ENCODE measurements at regions not wholly inside any gene's neighbourhood (a gene's known extent, or its start where the extent isn't known, plus 50 kb on each side); places are given as distances from the start of the nearest gene placed in this dataset.
"Not testable (repeated sequence)": the region's sequence is repeated elsewhere in the genome, so short reads cannot be mapped to it uniquely, and the experiment has no call there.

GRCh38 chrX:115402299-115402698 is 112.8 kb downstream of the LUZP4 start:
- no peak for DNase-seq (ENCODE audit: low read depth)

GRCh38 chrX:115408771-115409400 is 119.4 kb downstream of the LUZP4 start:
- DNase-seq (ENCODE audit: low read depth), result no peak

- no peak for DNase-seq (ENCODE audit: low read depth)
These were observed 120.0 kb downstream of the LUZP4 start for GRCh38 chrX:115409551-115409950.

- DNase-seq (ENCODE audit: low read depth), result peak; percentile 62
These were observed 121.4 kb downstream of the LUZP4 start for GRCh38 chrX:115410731-115411428.

- DNase-seq (ENCODE audit: low read depth), result peak; percentile 77
These were observed 123.8 kb downstream of the LUZP4 start for GRCh38 chrX:115413246-115413878.

GRCh38 chrX:115419069-115419468 is 129.6 kb downstream of the LUZP4 start:
- DNase-seq (ENCODE audit: low read depth), result no peak

- no peak for DNase-seq (ENCODE audit: low read depth)
These were observed 133.6 kb downstream of the LUZP4 start for GRCh38 chrX:115423086-115423485.

- DNase-seq (ENCODE audit: low read depth), result no peak
These were observed 135.6 kb upstream of the PLS3 start for GRCh38 chrX:115425359-115425758.

GRCh38 chrX:115427861-115428410 is 133.0 kb upstream of the PLS3 start:
- no peak for DNase-seq (ENCODE audit: low read depth)

GRCh38 chrX:115434834-115435233 is 126.1 kb upstream of the PLS3 start:
- not testable (repeated sequence) for DNase-seq (ENCODE audit: low read depth)

GRCh38 chrX:115437841-115438595 is 123.0 kb upstream of the PLS3 start:
- no peak for DNase-seq (ENCODE audit: low read depth)

- DNase-seq (ENCODE audit: low read depth), result no peak
These were observed 112.8 kb upstream of the PLS3 start for GRCh38 chrX:115448146-115448545.

GRCh38 chrX:115449742-115450141 is 111.2 kb upstream of the PLS3 start:
- DNase-seq (ENCODE audit: low read depth), result no peak

GRCh38 chrX:115452251-115452650 is 108.7 kb upstream of the PLS3 start:
- DNase-seq (ENCODE audit: low read depth), result peak; percentile 1

- no peak for DNase-seq (ENCODE audit: low read depth)
These were observed 100.8 kb upstream of the PLS3 start for GRCh38 chrX:115459883-115460880.

- no peak for DNase-seq (ENCODE audit: low read depth)
These were observed 98.6 kb upstream of the PLS3 start for GRCh38 chrX:115462406-115462805.

- no peak for DNase-seq (ENCODE audit: low read depth)
These were observed 93.0 kb upstream of the PLS3 start for GRCh38 chrX:115467961-115468360.

- DNase-seq (ENCODE audit: low read depth), result no peak
These were observed 88.8 kb upstream of the PLS3 start for GRCh38 chrX:115472131-115472530.

GRCh38 chrX:115486510-115486909 is 74.5 kb upstream of the PLS3 start:
- DNase-seq (ENCODE audit: low read depth), result no peak

- no peak for DNase-seq (ENCODE audit: low read depth)
These were observed 73.4 kb upstream of the PLS3 start for GRCh38 chrX:115487608-115488007.

GRCh38 chrX:115490814-115491213 is 70.2 kb upstream of the PLS3 start:
- no peak for DNase-seq (ENCODE audit: low read depth)
